ENCODE measurements at regions not wholly inside any gene's neighbourhood (a gene's known extent, or its start where the extent isn't known, plus 50 kb on each side); places are given as distances from the start of the nearest gene placed in this dataset.

GRCh38 chr4:100641336-100641735 lies 123.5 kb upstream of the EMCN start:
- no peak for TF ChIP-seq CTCF (conservative IDR thresholded peaks at IDR 0.05)
- no peak for TF ChIP-seq EZH2 (IDR thresholded peaks at IDR 0.05; ENCODE audit: low read depth)
